GM19438 (cell line): ENCODE measurements at regions not wholly inside any gene's neighbourhood (a gene's known extent, or its start where the extent isn't known, plus 50 kb on each side); places are given as distances from the start of the nearest gene placed in this dataset.
"Not testable (repeated sequence)": the region's sequence is repeated elsewhere in the genome, so short reads cannot be mapped to it uniquely, and the experiment has no call there.

ENCODE experiments used
- ATAC-seq: cut with Tn5 transposase; IDR thresholded peaks from one replicate; pipeline ENCODE4 v1.9.1; 2021; ENCODE audit warnings: low read depth; ENCODE audit not compliant: unreplicated experiment

GRCh38 chr14:58875613-58876012 is 237.9 kb downstream of the DACT1 start:
- ATAC-seq = no peak

- ATAC-seq = no peak
Measured at GRCh38 chr14:58876608-58877007, 238.8 kb downstream of the DACT1 start.

DNA sequence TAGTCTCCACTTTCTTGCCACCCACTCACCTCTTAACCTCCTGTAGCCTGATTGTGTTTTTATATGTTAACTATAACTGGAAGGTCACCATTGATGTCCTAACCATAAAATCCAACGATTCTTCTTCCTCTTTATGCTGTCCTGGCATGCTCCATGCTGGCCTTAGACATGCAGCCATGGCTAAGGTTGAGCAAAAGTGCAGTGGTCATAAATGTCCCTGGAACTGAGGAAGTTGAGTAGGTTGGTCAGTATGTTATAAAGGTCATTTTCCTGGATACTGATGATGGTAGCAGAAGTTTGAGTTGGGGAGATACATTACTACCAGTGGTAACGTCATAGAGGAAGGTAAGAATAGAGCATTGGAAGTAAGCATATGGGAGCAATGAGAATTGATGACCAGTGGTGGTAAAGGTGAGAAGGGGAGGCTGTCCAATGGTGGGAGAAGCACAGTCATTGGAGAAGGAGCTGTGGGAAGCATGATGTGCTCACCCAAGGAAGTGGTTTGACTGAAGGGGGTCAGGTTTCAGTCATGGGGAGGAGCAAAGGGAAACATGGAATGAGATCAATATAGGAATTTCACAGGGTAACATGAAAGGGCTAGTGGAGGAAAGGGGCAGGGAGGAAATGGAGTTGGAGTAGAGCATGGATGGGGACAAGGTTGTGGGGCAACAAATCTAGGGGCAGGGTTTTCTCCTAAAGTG is 240.8 kb downstream of the DACT1 start:
- ATAC-seq = no peak

- ATAC-seq = no peak
Measured at GRCh38 chr14:58881433-58881832, 243.7 kb downstream of the DACT1 start.

- ATAC-seq = no peak
Measured at GRCh38 chr14:58882577-58883018, 244.8 kb downstream of the DACT1 start.

- no peak for ATAC-seq
Measured at GRCh38 chr14:58884442-58884841, 246.7 kb downstream of the DACT1 start.

GRCh38 chr14:58887931-58888330 is 250.2 kb downstream of the DACT1 start:
- ATAC-seq = no peak

GRCh38 chr14:58898655-58899316 is 261.0 kb downstream of the DACT1 start:
- ATAC-seq = no peak

- ATAC-seq = no peak
Measured at GRCh38 chr14:58899317-58899713, 261.6 kb downstream of the DACT1 start.

GRCh38 chr14:58901826-58902225 is 264.1 kb downstream of the DACT1 start:
- ATAC-seq = no peak

DNA sequence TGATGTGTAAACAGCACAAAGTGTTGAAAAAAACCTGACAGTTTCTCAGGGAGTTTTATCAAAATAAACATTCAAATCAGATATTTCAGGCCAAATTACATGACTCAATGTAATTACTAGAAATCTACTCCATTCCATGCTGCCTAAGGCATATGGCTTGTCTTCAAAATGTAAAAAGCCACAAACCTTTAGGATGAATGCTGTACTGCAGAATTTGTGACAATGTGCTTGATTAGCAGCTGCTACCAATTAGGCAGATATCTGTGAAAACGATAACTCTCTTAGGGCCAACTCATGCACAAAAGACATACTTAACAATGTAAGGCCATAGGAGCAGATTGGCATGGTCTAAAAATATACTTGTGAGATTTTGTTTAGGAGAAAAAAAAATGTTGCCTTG is 267.0 kb downstream of the DACT1 start:
- ATAC-seq = no peak

DNA sequence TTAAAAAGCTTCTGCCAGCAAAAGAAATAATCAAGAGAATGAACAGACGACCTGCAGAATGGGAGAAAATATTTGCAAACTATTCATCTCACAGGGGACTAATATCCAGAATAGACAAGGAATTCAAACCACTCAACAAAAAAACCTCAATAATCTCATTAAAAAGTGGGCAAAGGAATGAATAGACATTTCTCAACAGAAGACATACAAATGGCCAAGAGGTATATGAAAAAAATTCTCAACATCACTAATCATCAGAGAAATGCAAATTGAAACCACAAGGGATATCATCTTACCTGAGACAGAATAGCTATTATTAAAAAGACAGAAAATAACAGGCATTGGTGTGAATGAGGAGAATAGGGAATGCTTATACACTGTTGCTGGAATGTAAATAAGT is 270.0 kb downstream of the DACT1 start:
- no peak for ATAC-seq

GRCh38 chr14:58912287-58912686 is 274.5 kb downstream of the DACT1 start:
- ATAC-seq = no peak

- no peak for ATAC-seq
Measured at GRCh38 chr14:58912799-58913432, 275.2 kb downstream of the DACT1 start.

DNA sequence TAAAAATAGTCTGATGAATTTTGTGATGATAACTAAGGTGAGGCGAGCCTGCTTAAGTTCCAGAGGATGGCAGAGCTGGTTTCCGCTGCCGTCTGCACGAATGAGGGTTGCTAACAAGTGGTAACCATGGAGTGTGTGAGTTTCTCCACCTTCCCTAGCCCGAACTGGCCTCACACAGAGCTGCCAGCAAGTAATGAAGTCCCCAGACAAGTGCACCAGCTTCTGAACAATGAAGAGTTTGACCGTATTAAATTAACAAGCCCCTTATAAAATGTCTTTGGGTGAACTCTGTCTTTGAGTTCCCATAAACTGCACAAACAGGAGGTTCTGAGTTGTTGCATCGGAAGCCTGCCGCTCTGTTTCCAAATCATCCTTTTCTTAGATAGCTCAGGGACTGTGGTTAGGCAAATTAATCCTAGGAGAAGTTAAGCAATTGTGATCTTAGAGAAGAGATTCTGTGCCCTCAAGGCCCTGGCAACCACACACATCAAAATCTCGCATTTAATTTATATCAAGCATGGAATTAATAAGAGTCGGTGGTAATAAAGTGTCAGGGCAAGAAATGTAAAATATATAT is 274.1 kb upstream of the DAAM1 start:
- ATAC-seq = no peak

DNA sequence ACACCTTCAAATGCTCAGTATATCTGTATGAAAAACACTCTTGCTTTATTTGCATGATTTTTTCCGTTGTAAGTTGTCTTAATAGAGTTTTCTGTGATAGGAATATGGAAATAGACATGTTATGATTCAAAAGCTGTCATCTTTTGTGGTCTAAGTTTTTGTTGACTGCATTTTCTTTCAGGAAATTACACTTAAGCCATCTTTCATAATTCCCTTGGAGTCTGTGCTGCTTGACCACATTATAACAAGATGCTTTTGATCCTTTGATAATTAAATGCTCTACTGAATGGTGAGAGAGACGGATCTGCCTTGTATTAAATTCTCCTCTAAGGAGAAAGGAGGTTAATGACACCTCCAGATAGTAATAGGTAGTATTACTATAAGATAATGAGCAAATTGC is 272.8 kb upstream of the DAAM1 start:
- no peak for ATAC-seq

DNA sequence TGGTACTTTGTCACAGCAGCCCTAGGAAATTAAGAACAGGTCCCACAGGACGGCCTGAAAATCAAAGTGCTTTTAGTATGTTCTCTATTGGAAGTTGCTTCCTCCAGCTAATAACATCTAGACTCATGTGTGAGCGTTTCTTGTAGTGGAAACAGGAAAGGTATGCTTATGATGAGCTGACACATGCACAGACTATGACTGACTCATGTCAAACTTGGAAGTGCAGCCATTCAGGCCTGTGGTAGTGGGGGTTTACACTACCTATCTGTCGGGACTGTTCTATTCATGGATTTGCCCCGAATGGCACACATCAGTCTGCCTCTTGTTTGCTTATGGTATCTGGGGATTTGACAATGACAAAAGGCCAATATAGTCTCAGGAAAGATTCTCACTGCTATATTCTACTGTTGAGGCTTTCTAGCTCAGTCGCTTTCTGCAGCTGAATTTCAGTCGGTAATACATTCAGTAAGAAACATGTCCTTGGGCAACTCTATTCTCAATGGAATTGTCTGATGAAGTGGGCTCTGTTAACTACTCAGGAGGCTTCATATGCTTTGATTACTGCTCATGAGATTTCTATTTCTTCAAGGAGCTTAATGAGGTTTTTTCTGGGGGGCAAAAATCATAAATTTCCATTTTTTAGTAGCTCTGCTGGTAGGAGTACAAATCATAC is 270.3 kb upstream of the DAAM1 start:
- ATAC-seq = no peak

GRCh38 chr14:58919217-58919616 is 269.2 kb upstream of the DAAM1 start:
- no peak for ATAC-seq

DNA sequence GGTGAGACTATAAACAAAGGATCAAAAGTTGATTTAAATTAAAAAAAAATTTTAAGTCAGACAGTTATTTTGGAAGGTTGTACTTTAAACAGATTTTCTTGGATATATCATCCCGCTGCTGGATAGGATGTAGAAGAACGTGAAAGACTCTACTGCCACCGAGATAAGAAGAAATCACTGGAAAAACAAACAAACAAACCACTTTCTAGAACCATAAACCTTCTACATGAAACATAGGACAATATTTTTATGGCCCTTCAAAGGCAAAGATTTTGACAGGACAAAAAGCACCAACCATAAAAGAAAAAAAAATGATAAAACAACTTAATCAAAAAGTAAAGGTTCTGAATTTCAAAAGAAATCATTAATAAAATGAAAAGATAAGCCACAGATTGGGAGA is 268.2 kb upstream of the DAAM1 start:
- no peak for ATAC-seq

GRCh38 chr14:58922201-58922940 is 266.1 kb upstream of the DAAM1 start:
- not testable (repeated sequence) for ATAC-seq
